GM18517 (cell line): ENCODE measurements at regions not wholly inside any gene's neighbourhood (a gene's known extent, or its start where the extent isn't known, plus 50 kb on each side); places are given as distances from the start of the nearest gene placed in this dataset.

Experiments
- ATAC-seq: cut with Tn5 transposase; IDR thresholded peaks from one replicate; pipeline ENCODE4 v1.9.1; 2021; ENCODE audit warnings: mild to moderate bottlenecking, moderate library complexity; ENCODE audit not compliant: unreplicated experiment

DNA sequence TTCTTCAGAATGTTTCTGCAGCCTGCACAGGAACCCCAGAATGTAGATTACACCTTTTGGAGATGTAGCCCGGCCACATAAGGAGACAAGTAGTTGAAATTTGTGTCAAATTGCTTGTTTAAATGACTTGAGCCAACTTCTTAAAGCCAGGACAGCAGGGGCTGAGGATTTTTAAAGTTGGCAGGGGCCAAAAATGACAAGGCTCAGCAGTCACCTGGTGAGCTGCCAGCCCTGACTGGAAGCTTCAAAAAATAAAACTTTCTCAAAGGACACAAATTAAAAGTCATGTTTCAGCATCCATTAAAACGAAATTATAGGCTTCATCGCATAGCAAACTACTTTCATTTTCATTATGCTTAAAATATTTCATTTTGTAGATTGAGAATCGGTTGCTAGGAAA is 340.3 kb upstream of the WWC1 start:
- no peak for ATAC-seq

- ATAC-seq = no peak
These were observed 339.0 kb upstream of the WWC1 start for GRCh38 chr5:167952278-167952995.

- ATAC-seq = no peak
These were observed 338.2 kb upstream of the WWC1 start for GRCh38 chr5:167953151-167953798.

DNA sequence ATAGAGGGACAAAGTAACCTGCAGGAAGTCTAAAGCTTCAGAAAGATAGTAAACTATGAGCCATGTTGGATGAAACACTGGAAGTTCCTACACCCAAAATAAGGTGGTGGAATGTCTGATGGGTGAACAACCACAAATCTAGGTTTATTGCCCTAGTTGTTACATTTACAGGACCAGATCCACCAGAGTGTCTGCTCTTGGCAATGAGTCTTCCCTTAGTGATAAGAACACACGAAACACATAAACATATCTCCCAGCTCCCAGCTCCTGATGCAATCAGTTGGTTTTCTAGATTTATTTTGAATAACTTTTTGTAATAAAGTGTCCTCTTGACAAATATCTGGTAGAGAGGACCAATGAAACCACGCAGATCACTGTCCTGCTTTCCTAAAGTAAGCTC is 329.7 kb upstream of the WWC1 start:
- no peak for ATAC-seq

- no peak for ATAC-seq
These were observed 326.9 kb upstream of the WWC1 start for GRCh38 chr5:167964529-167964928.

DNA sequence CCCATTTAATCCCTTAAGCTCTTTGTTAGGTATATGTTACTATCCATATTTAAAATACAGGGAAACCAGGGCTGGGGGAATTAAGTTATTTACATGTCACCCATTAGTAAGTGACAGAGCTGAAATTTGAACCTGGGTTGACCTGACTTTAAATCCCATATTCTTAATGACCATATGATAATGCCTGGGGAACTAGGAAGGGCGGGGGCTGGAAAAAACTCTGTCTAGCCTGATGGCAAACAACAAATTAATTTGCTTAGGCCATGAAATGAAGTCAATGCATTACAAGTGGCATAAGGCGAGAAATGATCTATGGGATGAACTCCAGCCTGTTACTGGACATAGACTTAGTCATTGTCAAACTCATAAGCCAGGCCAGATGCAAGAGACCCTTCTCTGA is 325.7 kb upstream of the WWC1 start:
- no peak for ATAC-seq

DNA sequence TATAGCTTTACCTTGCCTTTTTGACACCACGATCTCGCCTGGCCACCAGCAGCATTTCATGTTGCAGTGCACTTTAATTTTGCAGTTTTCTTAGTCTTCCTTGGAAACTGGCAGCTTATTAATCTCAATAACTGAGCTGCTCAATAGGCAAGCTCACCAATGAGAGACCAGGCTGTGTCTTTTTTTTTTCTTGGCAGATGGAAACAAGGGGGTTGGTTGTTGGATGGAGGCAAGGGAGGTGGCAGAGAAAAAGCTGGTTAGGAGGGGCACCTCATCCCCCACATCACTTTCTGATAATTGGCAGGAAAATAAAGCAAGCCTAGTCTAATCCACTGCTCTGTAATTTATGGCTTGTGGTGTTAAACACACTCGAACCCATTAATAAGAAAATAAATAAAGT is 324.5 kb upstream of the WWC1 start:
- no peak for ATAC-seq

DNA sequence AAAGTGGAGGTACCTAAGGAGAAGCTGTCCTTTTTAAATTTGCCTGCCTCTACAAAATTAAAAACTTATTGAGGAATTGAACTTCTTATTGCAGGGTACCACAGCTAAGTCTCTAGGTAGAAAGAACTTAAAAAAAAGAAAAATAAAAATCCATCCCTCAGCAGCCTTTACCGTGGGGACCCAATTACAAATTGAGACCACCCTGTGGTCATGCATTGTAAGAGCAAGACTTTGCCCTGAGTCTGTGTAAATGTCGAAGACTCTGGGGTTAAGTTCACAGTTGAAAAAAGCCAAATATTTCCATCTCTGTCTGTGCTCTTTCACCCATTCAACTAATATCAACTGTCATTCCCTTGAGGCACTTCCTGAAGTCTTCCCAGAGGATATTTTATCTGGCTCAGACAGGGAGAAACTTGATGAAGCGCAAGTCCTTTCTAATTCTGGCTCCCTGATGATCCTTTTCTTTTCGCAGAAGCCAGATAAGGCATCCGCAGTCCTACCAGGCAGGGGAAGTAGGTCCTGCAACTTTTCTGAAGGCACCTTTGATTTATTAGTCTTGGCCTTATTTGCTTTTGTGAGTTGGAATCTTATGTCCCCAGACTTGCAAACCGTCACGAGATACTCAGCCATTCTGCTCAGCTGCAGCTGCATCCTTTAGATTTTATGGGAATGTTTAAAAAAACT is 323.8 kb upstream of the WWC1 start:
- ATAC-seq = no peak

GRCh38 chr5:167968837-167969236 is 322.6 kb upstream of the WWC1 start:
- no peak for ATAC-seq

GRCh38 chr5:167969998-167970397 is 321.4 kb upstream of the WWC1 start:
- ATAC-seq = peak; percentile 71

DNA sequence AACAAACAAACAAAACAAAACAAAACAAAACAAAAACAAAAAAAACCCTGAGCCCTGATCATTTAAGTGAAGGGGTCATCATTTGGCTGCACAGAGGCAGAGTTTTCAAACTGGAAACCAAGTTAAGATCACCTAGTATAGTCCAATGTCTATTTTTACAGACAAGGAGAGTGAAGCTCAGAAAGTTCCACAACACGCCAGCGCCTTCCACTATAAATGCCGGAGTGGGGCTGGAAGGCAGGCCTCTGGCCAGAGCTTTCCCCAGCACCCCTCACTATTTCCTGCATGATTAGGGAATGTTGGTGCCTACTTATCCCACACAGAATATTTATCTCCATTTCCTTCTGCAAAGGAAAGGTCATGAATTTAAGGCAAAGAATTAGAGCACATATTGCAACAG is 319.7 kb upstream of the WWC1 start:
- ATAC-seq = no peak

GRCh38 chr5:167973126-167973525 is 318.3 kb upstream of the WWC1 start:
- ATAC-seq = no peak

DNA sequence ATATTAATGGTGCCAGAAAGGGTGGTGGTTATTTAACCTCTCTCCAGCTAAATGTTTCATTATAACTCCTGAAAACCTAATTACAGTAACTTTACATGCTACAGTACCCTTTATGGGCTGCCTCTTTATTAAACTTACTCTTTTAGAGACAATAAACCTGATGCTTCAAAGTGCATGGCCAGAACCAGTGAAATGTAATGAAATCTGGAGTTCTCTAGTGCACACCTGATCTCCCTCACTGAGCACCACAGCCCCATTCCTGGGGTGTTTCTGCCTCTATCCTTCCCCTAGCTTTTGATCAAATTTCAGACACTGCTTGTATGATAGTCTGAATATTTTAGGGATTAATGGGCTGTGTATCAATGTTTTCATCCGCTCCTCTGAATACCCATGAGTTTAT is 306.5 kb upstream of the WWC1 start:
- ATAC-seq = no peak

GRCh38 chr5:167985373-167985772 is 306.1 kb upstream of the WWC1 start:
- ATAC-seq = no peak

DNA sequence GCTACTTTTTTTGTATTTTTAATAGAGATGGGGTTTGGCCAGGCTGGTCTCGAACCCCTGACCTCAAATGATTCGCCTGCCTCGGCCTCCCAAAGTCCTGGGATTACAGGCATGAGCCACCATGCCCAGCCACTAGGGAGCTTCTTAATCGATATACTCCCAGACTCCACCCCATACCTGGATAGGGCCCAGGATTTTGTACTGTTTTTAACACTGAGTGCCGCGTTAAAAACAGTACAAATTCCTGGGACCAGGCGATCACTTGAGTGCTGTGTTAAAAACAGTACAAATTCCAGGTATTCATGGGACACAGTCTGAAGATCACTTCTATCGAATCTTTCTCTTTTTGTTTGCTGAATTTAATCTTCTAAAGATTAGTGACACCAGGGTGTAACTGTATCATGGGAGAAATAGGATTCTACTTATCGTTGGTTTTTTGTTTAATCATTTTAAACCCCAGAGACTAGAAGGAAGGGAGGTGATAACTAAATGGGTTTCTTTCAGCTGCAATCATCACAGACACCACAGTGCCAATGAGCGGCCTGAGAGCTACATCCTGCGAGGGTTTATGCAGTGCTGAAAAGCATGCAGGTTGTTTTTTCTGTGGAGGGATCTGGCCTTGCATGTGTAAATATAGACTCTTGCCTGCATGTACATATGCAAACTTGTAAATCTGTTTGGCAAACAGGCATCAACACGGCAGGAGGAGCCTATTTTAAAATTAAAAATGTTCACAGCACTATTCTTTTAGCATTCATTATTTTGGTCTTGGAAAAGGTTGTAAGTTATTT is 303.8 kb upstream of the WWC1 start:
- no peak for ATAC-seq

DNA sequence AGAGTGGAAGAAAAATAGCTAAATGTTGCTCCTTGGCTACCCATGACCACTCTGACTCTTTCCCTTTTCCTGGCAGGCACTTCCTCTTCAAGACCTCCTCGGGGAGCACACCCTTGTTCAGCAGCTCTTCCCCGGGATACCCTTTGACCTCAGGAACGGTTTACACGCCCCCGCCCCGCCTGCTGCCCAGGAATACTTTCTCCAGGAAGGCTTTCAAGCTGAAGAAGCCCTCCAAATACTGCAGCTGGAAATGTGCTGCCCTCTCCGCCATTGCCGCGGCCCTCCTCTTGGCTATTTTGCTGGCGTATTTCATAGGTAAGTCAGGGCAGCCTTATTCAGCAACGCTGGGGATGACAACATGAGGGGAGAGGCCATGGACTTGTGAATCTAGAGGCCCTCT is 298.6 kb upstream of the WWC1 start:
- no peak for ATAC-seq

- no peak for ATAC-seq
These were observed 297.7 kb upstream of the WWC1 start for GRCh38 chr5:167993771-167994170.

- no peak for ATAC-seq
These were observed 295.5 kb upstream of the WWC1 start for GRCh38 chr5:167995844-167996425.

DNA sequence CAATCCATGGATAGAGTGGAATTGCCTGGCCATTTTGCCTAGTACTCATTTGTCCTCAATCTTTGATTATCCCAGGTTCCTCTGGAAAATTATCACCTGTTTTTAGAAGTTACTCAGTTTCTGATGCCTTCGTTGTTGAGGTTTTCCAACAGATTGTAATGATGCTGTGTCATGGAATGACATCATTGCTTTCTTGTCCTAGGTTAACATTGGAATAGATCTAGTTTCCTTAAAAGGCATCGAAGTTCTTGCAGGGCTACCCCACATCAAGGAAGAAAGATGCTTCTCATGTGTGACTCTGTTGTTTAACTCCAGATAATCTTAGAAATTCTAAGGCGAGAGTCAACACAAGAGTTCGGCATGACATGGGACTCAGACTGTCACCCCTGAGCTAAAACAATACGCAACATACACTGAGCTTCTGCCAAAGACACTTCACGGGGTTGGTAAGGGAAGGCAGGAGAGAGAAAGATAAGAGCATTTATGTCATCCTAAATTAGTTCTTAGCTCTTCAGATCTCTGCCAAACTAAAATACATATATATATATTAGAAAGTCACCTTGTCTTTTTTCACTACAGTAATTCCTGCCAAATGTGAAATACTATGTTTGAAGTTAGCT is 293.2 kb upstream of the WWC1 start:
- no peak for ATAC-seq

DNA sequence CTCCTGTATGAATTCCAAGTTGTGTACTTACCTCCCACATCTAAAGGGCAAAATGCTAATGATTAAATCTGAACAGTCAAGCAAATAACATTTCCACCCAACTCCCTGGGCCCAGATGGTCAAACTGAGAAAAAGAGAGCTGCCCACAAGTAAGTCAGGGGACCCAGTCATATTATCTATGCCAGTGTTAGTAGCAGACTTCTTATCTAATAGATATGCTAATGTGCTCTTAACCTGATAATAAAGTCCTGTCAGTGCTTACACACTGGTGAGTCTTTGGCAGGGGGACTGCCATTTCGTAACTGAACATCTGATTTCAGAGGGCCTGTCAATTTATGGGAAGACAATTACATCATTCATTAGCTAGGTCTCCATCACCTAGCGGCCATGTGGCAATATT is 292.3 kb upstream of the WWC1 start:
- no peak for ATAC-seq

DNA sequence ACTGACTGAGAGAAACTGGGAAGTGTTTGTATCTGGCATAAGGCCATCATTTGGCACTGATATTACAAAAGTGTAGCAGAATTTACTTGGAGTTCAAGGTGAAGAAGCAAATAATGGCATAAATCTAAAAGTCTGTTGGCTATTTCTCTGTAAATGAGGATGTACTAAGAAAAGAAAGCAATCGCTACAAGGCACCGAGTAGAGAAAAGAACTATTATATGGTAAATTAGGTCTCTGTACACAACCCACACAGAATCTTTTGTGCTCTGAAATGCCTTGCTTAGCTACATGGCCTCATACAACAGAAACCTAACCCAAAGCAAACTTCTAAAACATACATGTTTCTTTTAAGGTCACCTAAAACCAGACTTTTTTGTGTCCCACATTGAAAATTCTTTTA is 290.1 kb upstream of the WWC1 start:
- ATAC-seq = no peak
